Breast epithelium (tissue), 4 donors: ENCODE measurements at regions not wholly inside any gene's neighbourhood (a gene's known extent, or its start where the extent isn't known, plus 50 kb on each side); places are given as distances from the start of the nearest gene placed in this dataset.

ENCODE experiments used
- DNase-seq, 2 donors: peaks; one replicate each; pipeline ENCODE4 v3.0.0-alpha.2; 2019; ENCODE audit warnings: low spot score in 2 of 2
- H3K27ac ChIP-seq, 2 donors: fragments of 200-600 bp; sonication (generic) in 1 of 2; one replicate each; pipeline ENCODE4 v1.5.1; 2016 to 2019; ENCODE audit warnings: mild to moderate bottlenecking in 1 of 2
- H3K27me3 ChIP-seq, 2 donors: fragments of 200-600 bp; sonication (generic) in 1 of 2; one replicate each; pipeline versions ENCODE4 v1.5.1 to v1.6.0; 2017 to 2019; ENCODE audit warnings: control low read depth in 1 of 2, mild to moderate bottlenecking in 1 of 2
- H3K36me3 ChIP-seq: fragments of 200-600 bp; one replicate; pipeline ENCODE4 v1.5.1; 2019
- H3K4me1 ChIP-seq, 2 donors: fragments of 200-600 bp; sonication (generic); one replicate each; pipeline ENCODE4 v1.5.1; 2016 to 2019; ENCODE audit warnings: control low read depth in 1 of 2
- H3K4me3 ChIP-seq, 3 donors: fragments of 200-600 bp; sonication (generic); 1 replicate in 2 of 3; 2 replicates in 1 of 3; pipeline ENCODE4 v1.5.1; 2016 to 2019; ENCODE audit warnings: mild to moderate bottlenecking in 3 of 3, moderate library complexity in 2 of 3
- H3K9me3 ChIP-seq, 2 donors: fragments of 200-600 bp; sonication (generic) in 1 of 2; one replicate each; pipeline ENCODE4 v1.5.1; 2016 to 2019; ENCODE audit warnings: control low read depth in 1 of 2
- POLR2A ChIP-seq: fragments of 450-650 bp; IDR thresholded peaks from one replicate; pipeline ENCODE4 v1.6.1; 2016; ENCODE audit warnings: antibody characterized with exemption, mild to moderate bottlenecking, moderate library complexity
- POLR2AphosphoS5 ChIP-seq, 3 donors: sonication (generic); formaldehyde crosslinking; IDR thresholded peaks; one replicate each; pipeline ENCODE4 v1.6.1; 2017; ENCODE audit warnings: antibody characterized with exemption in 3 of 3
- intact Hi-C: fragments of 100-400 bp; cut with DNase I; formaldehyde crosslinking; loops from one replicate; pipeline ENCODE4 v1.15.1; 2023; ENCODE audit warnings: low total_unique reads
- TF ChIP-seq, protein P1 (sequence below), 3 donors: fragments of 450-650 bp; IDR thresholded peaks; one replicate each; pipeline ENCODE4 v1.5.1; 2016 to 2017; ENCODE audit warnings: antibody characterized with exemption in 3 of 3, mild to moderate bottlenecking in 3 of 3, moderate library complexity in 3 of 3

DNA sequence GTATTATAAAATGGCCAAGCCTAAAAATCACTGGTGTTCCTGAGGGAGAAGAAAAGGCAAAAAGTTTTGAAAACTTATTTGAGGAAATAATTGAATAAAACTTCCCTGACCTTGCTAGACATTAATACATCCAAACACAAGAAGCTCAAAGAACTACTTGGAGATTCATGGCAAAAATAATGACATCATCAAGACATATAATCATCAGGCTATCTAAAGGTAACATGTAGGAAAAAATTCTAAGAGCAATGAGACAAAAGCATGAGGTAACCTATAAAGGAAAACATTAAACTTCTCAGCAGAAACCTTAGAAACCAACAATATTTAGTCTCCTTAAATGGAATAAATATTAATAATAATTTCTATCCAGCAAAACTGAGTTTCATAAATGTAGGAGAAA, 887.6 kb downstream of the PCDH19 start:
- intact Hi-C loops = no loop called here
- TF ChIP-seq, protein P1, sequence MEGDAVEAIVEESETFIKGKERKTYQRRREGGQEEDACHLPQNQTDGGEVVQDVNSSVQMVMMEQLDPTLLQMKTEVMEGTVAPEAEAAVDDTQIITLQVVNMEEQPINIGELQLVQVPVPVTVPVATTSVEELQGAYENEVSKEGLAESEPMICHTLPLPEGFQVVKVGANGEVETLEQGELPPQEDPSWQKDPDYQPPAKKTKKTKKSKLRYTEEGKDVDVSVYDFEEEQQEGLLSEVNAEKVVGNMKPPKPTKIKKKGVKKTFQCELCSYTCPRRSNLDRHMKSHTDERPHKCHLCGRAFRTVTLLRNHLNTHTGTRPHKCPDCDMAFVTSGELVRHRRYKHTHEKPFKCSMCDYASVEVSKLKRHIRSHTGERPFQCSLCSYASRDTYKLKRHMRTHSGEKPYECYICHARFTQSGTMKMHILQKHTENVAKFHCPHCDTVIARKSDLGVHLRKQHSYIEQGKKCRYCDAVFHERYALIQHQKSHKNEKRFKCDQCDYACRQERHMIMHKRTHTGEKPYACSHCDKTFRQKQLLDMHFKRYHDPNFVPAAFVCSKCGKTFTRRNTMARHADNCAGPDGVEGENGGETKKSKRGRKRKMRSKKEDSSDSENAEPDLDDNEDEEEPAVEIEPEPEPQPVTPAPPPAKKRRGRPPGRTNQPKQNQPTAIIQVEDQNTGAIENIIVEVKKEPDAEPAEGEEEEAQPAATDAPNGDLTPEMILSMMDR (IDR thresholded peaks at IDR 0.05) = no peak
- TF ChIP-seq POLR2A (no peak), POLR2AphosphoS5 (IDR thresholded peaks at IDR 0.05) (no peak)
- no peaks in the 10 kb centered on the region for H3K36me3 ChIP-seq
- H3K4me1 ChIP-seq = no peaks in the 10 kb centered on the region
- DNase-seq = no peak
- peaks cover 0 to 26% of the 10 kb centered on the region in 2 donors for H3K27me3 ChIP-seq
- H3K4me3 ChIP-seq = no peak overlapping the region
- peaks cover 0 to 3% of the 10 kb centered on the region in 2 donors for H3K9me3 ChIP-seq
- no peak overlapping the region for H3K27ac ChIP-seq

DNA sequence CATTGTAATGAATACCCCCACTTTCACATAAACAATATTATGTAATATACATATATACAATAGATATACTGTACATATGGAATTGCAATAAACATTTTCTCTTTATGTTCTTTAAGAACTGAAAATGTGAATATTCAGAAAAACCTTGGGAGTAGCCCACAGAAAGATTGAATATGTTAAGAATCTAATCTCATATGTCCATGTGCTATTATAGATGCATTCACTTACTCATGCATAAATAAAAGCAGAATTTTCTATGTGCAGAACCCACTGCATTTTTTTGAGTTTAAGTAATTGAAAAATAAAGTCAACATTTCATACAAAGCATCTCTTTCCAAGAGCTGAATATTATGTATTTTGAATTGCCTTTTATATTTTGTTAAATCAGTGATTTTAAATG, 902.3 kb downstream of the PCDH19 start:
- peaks cover 0 to 5% of the 10 kb centered on the region in 2 donors for H3K27me3 ChIP-seq
- no peaks in the 10 kb centered on the region for H3K4me1 ChIP-seq
- H3K27ac ChIP-seq = no peak overlapping the region
- intact Hi-C loops = no loop called here
- H3K4me3 ChIP-seq = no peak overlapping the region
- peaks cover 0 to 5% of the 10 kb centered on the region in 2 donors for H3K9me3 ChIP-seq
- TF ChIP-seq POLR2AphosphoS5 (IDR thresholded peaks at IDR 0.05) = no peak
- no peak for TF ChIP-seq POLR2A
- TF ChIP-seq, protein P1 (IDR thresholded peaks at IDR 0.05) = no peak
- no peaks in the 10 kb centered on the region for H3K36me3 ChIP-seq
- DNase-seq = no peak

DNA sequence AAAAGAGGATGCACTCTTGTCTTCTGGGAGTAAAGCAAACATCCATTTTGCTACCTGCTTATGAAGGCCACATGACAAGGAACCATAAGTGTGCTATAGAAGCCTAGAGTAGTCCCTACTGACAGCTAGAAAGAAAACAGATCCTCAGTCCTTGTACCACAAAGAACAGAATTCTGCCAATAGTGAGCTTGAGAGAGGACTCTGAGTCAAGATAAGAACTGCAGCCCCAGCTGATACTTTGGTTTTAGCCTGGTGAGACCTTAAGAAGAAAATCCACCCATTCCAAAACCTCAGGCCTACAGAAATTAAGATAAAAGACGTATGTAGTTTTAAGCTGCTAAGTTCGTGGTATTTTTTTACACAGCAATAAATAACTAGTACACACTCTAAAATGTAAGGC, 914.6 kb downstream of the PCDH19 start:
- intact Hi-C loops = no loop called here
- Histone ChIP-seq H3K27me3 (peaks cover 0 to 21% of the 10 kb centered on the region in 2 donors), H3K36me3 (no peaks in the 10 kb centered on the region)

DNA sequence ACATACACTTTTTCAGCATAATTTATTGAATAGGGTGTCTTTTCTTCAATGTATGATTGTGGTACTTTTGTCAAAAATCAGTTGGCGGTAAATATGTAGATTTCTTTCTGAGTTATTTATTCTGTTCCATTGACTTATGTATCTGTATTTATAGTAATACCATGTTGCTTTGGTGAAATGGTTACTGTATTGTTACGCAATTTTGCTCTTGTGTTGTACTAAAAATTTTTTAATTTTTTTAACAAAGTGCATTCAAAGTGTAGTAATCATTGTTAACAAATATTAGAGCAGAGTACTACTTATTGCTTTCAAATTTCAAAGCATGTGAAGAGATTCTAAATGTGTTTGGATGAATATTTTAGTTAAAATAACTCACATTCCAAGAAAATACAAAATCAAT, 915.4 kb downstream of the PCDH19 start:
- intact Hi-C loops = no loop called here
- TF ChIP-seq, protein P1 (IDR thresholded peaks at IDR 0.05) = no peak
- no peak for TF ChIP-seq POLR2A
- H3K27ac ChIP-seq = no peak overlapping the region
- H3K36me3 ChIP-seq = no peaks in the 10 kb centered on the region
- H3K4me3 ChIP-seq = no peak overlapping the region
- H3K4me1 ChIP-seq = no peaks in the 10 kb centered on the region
- peaks cover 0 to 21% of the 10 kb centered on the region in 2 donors for H3K27me3 ChIP-seq
- DNase-seq = no peak
- peaks cover 0 to 14% of the 10 kb centered on the region in 2 donors for H3K9me3 ChIP-seq

More for the DNA sequence above, 914.6 kb downstream of the PCDH19 start:
- TF ChIP-seq POLR2AphosphoS5 (IDR thresholded peaks at IDR 0.05) (no peak), POLR2A (no peak)
- TF ChIP-seq, protein P1 (IDR thresholded peaks at IDR 0.05) = no peak
- Histone ChIP-seq H3K4me3 (no peak overlapping the region), H3K4me1 (no peaks in the 10 kb centered on the region), H3K9me3 (peaks cover 0 to 22% of the 10 kb centered on the region in 2 donors), H3K27ac (no peak overlapping the region)
- DNase-seq = no peak

DNA sequence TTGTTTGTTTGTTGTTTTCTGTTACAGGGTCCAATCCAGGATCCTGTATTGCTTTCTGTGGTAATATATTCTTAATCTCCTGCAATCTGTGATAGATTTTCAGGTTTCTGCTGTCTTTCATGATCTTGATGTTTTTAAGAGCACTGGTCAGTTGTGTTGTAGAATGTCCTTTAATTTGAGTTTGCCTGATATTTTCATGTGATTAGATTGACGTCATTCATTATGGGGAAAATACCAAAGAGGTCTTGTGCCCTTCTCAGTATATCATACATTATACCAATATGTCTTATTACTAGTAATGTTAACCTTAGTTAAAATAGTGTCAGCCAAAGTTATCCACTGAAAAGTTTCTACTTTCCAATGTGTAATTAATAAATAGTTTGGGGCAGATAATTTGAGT, 929.3 kb downstream of the PCDH19 start:
- TF ChIP-seq, protein P1 (IDR thresholded peaks at IDR 0.05) = no peak
- TF ChIP-seq POLR2A = no peak
- TF ChIP-seq POLR2AphosphoS5 (IDR thresholded peaks at IDR 0.05) = no peak
- Histone ChIP-seq H3K4me1 (no peaks in the 10 kb centered on the region), H3K27ac (no peak overlapping the region), H3K9me3 (no peaks in the 10 kb centered on the region), H3K4me3 (no peak overlapping the region), H3K36me3 (no peaks in the 10 kb centered on the region), H3K27me3 (no peaks in the 10 kb centered on the region)
- no peak for DNase-seq
- intact Hi-C loops = no loop called here
